Transverse colon (tissue), 4 donors: ENCODE measurements at regions not wholly inside any gene's neighbourhood (a gene's known extent, or its start where the extent isn't known, plus 50 kb on each side); places are given as distances from the start of the nearest gene placed in this dataset.

Experiments
- EP300 ChIP-seq: sonication (generic); formaldehyde crosslinking; IDR thresholded peaks from one replicate; pipeline ENCODE4 v1.6.1; 2017; ENCODE audit warnings: antibody characterized with exemption, low read depth
- POLR2AphosphoS5 ChIP-seq, 3 donors: sonication (generic); formaldehyde crosslinking; IDR thresholded peaks; one replicate each; pipeline ENCODE4 v1.6.1; 2016; ENCODE audit warnings: antibody characterized with exemption in 3 of 3
- TF ChIP-seq, protein P1 (sequence below), 5 experiments: fragments of 200-600 bp in 3 of 5; fragments of 450-650 bp in 2 of 5; sonication (generic) in 3 of 5; IDR thresholded peaks; 1 replicate in 2 of 5; 2 replicates in 3 of 5; pipeline ENCODE4 v1.5.1; 2016 to 2017; ENCODE audit warnings: antibody characterized with exemption in 5 of 5, inconsistent platforms in 3 of 5, mild to moderate bottlenecking in 2 of 5, moderate library complexity in 1 of 5

GRCh38 chr6:62980724-62981123 is 230.5 kb upstream of the FKBP1C start:
- no peak for TF ChIP-seq POLR2AphosphoS5 (IDR thresholded peaks at IDR 0.05)
- TF ChIP-seq EP300, result no peak
- TF ChIP-seq, protein P1, sequence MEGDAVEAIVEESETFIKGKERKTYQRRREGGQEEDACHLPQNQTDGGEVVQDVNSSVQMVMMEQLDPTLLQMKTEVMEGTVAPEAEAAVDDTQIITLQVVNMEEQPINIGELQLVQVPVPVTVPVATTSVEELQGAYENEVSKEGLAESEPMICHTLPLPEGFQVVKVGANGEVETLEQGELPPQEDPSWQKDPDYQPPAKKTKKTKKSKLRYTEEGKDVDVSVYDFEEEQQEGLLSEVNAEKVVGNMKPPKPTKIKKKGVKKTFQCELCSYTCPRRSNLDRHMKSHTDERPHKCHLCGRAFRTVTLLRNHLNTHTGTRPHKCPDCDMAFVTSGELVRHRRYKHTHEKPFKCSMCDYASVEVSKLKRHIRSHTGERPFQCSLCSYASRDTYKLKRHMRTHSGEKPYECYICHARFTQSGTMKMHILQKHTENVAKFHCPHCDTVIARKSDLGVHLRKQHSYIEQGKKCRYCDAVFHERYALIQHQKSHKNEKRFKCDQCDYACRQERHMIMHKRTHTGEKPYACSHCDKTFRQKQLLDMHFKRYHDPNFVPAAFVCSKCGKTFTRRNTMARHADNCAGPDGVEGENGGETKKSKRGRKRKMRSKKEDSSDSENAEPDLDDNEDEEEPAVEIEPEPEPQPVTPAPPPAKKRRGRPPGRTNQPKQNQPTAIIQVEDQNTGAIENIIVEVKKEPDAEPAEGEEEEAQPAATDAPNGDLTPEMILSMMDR (IDR thresholded peaks at IDR 0.05), result no peak
